ENCODE measurements at regions not wholly inside any gene's neighbourhood (a gene's known extent, or its start where the extent isn't known, plus 50 kb on each side); places are given as distances from the start of the nearest gene placed in this dataset.

GRCh38 chrX:96424007-96424406, 260.6 kb upstream of the DIAPH2 start:
- H3K4me3 ChIP-seq = no peak overlapping the region
- 67 to 82% (median 71%) methylated on average over 3 of the region's 3 CpGs for WGBS, 5 donors
- intact Hi-C loops (cut with DNase I; ENCODE audit: low total_unique reads) = no loop called here
- no peak overlapping the region for H3K27ac ChIP-seq
- no peaks in the 10 kb centered on the region for H3K9me3 ChIP-seq
- TF ChIP-seq POLR2A (IDR thresholded peaks at IDR 0.05) = no peak
- no peak for TF ChIP-seq EP300 (IDR thresholded peaks at IDR 0.05)
- no peak for TF ChIP-seq POLR2AphosphoS5 (IDR thresholded peaks at IDR 0.05)
- no peak for DNase-seq
- H3K36me3 ChIP-seq = no peaks in the 10 kb centered on the region
- H3K27me3 ChIP-seq = peaks cover 0 to 4% (median 0%) of the 10 kb centered on the region in 3 donors
- no peaks in the 10 kb centered on the region for H3K4me1 ChIP-seq

GRCh38 chrX:96425200-96425599, 259.4 kb upstream of the DIAPH2 start:
- TF ChIP-seq CTCF (IDR thresholded peaks at IDR 0.05) = no peak
- TF ChIP-seq POLR2A (IDR thresholded peaks at IDR 0.05) = no peak
- no peak for TF ChIP-seq EP300 (IDR thresholded peaks at IDR 0.05)
- no peak for TF ChIP-seq POLR2AphosphoS5 (IDR thresholded peaks at IDR 0.05)
- Histone ChIP-seq H3K36me3 (no peaks in the 10 kb centered on the region), H3K4me1 (no peaks in the 10 kb centered on the region), H3K27ac (no peak overlapping the region), H3K9me3 (no peaks in the 10 kb centered on the region), H3K27me3 (peaks cover 0 to 7% (median 0%) of the 10 kb centered on the region in 3 donors), H3K4me3 (no peak overlapping the region)
- intact Hi-C loops (cut with DNase I; ENCODE audit: low total_unique reads) = no loop called here
- no peak for DNase-seq

- H3K27ac ChIP-seq = no peak overlapping the region
- WGBS, 5 donors = 40 to 48% (median 46%) methylated on average over 2 of the region's 2 CpGs
- no peaks in the 10 kb centered on the region for H3K4me1 ChIP-seq
- H3K9me3 ChIP-seq = no peaks in the 10 kb centered on the region
- H3K27me3 ChIP-seq = peaks cover 0 to 7% (median 0%) of the 10 kb centered on the region in 3 donors
- H3K4me3 ChIP-seq = no peak overlapping the region
- intact Hi-C loops (cut with DNase I; ENCODE audit: low total_unique reads) = no loop called here
- no peaks in the 10 kb centered on the region for H3K36me3 ChIP-seq
- DNase-seq = no peak
- TF ChIP-seq POLR2A (IDR thresholded peaks at IDR 0.05) = no peak
These were observed 253.7 kb upstream of the DIAPH2 start for GRCh38 chrX:96430756-96431455.

GRCh38 chrX:96432647-96433046, 252.0 kb upstream of the DIAPH2 start:
- H3K4me3 ChIP-seq = no peak overlapping the region
- intact Hi-C loops (cut with DNase I; ENCODE audit: low total_unique reads) = no loop called here
- no peak for TF ChIP-seq CTCF (IDR thresholded peaks at IDR 0.05)
- TF ChIP-seq EP300 (IDR thresholded peaks at IDR 0.05) = no peak
- no peak for TF ChIP-seq POLR2AphosphoS5 (IDR thresholded peaks at IDR 0.05)
- no peak for TF ChIP-seq POLR2A (IDR thresholded peaks at IDR 0.05)
- H3K9me3 ChIP-seq = no peaks in the 10 kb centered on the region
- no peak overlapping the region for H3K27ac ChIP-seq
- no peaks in the 10 kb centered on the region for H3K4me1 ChIP-seq
- WGBS, 5 donors = 68 to 89% (median 85%) methylated on average over 1 of the region's 1 CpG
- H3K36me3 ChIP-seq = no peaks in the 10 kb centered on the region
- DNase-seq = no peak
- peaks cover 0 to 7% (median 0%) of the 10 kb centered on the region in 3 donors for H3K27me3 ChIP-seq

- Histone ChIP-seq H3K4me3 (no peak overlapping the region), H3K9me3 (no peaks in the 10 kb centered on the region), H3K4me1 (no peaks in the 10 kb centered on the region), H3K36me3 (no peaks in the 10 kb centered on the region), H3K27ac (no peak overlapping the region), H3K27me3 (peaks cover 0 to 7% (median 0%) of the 10 kb centered on the region in 3 donors)
- WGBS, 5 donors = 37 to 68% (median 54%) methylated on average over 2 of the region's 2 CpGs
- DNase-seq = no peak
- intact Hi-C loops (cut with DNase I; ENCODE audit: low total_unique reads) = no loop called here
- TF ChIP-seq EP300 (IDR thresholded peaks at IDR 0.05) (no peak), POLR2A (IDR thresholded peaks at IDR 0.05) (no peak), CTCF (IDR thresholded peaks at IDR 0.05) (no peak), POLR2AphosphoS5 (IDR thresholded peaks at IDR 0.05) (no peak)
These were observed 251.1 kb upstream of the DIAPH2 start for GRCh38 chrX:96433409-96434077.
